H1 (cell line): ENCODE measurements at regions not wholly inside any gene's neighbourhood (a gene's known extent, or its start where the extent isn't known, plus 50 kb on each side); places are given as distances from the start of the nearest gene placed in this dataset.

Source experiments
- EP300 ChIP-seq, 2 experiments: IDR thresholded peaks; 1 replicate in 1 of 2; 2 replicates in 1 of 2; pipeline ENCODE4 v1.6.1; 2011 to 2012; ENCODE audit warnings: low read depth in 2 of 2, low read length in 2 of 2, mild to moderate bottlenecking in 2 of 2, borderline replicate concordance in 1 of 2, inconsistent platforms in 1 of 2, moderate library complexity in 1 of 2
- TAF1 ChIP-seq: IDR thresholded peaks from 2 replicates; pipeline ENCODE4 v1.6.1; 2011; ENCODE audit warnings: mild to moderate bottlenecking, low read depth, low read length
- TF ChIP-seq, protein P1 (sequence below), 3 experiments: IDR thresholded peaks; 1 replicate in 2 of 3; 2 replicates in 1 of 3; pipeline versions ENCODE4 v1.5.1 to v1.6.1; 2011; ENCODE audit warnings: low read length in 3 of 3, mild to moderate bottlenecking in 3 of 3, inconsistent platforms in 2 of 3, low read depth in 1 of 3, moderate library complexity in 1 of 3; ENCODE audit not compliant: insufficient read depth in 1 of 3; ENCODE audit errors: control extremely low read depth in 1 of 3

DNA sequence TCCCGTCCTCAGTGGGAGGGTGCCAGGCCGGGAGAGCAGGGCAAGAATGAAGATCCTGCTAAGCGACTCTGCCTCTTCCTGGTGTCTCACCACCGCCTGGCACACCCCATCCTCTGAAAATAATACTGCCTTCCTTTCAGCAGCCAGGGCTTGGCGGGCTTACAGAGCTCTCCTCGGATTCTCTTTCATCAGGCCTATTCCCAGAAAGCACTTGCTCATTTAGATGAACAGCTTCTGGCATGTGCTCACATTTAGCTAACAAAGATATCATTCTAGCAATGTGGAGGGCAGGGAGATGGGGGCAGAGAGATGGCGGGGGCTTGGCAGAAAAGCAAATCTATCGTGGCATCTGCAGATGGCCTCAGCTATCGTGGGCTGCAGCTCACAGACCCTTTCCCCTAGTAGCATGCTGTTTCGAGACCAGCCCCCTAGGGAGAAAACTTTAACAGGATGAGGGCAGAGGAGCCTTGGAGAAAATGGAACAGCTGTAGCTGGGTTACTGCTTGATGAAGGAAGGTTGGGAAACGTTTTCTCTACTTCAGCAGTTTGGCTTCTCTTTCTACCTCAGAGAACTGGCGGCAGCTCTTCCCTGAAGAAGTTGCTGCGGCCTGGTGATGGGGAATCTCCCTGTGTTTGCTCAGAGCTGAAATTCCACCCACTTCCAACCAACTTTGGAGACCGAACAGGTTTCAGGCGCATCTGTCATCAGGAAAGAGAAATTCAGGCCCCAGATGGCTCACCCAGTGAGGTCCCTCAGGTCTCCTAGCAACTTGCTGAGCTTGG, 102.1 kb downstream of the TMEM174 start:
- TF ChIP-seq, protein P1, sequence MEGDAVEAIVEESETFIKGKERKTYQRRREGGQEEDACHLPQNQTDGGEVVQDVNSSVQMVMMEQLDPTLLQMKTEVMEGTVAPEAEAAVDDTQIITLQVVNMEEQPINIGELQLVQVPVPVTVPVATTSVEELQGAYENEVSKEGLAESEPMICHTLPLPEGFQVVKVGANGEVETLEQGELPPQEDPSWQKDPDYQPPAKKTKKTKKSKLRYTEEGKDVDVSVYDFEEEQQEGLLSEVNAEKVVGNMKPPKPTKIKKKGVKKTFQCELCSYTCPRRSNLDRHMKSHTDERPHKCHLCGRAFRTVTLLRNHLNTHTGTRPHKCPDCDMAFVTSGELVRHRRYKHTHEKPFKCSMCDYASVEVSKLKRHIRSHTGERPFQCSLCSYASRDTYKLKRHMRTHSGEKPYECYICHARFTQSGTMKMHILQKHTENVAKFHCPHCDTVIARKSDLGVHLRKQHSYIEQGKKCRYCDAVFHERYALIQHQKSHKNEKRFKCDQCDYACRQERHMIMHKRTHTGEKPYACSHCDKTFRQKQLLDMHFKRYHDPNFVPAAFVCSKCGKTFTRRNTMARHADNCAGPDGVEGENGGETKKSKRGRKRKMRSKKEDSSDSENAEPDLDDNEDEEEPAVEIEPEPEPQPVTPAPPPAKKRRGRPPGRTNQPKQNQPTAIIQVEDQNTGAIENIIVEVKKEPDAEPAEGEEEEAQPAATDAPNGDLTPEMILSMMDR (IDR thresholded peaks at IDR 0.05; ENCODE audit: control extremely low read depth in 1 of 3, insufficient read depth in 1 of 3, low read depth in 1 of 3, low read length in 3 of 3), result no peak
- TF ChIP-seq TAF1 (no peak), EP300 (IDR thresholded peaks at IDR 0.05; ENCODE audit: borderline replicate concordance in 1 of 2, low read depth in 2 of 2, low read length in 2 of 2) (no peak)
